NCI-H82 (cell line): ENCODE measurements at regions not wholly inside any gene's neighbourhood (a gene's known extent, or its start where the extent isn't known, plus 50 kb on each side); places are given as distances from the start of the nearest gene placed in this dataset.
"Not testable (repeated sequence)": the region's sequence is repeated elsewhere in the genome, so short reads cannot be mapped to it uniquely, and the experiment has no call there.

ENCODE experiments used
- DNase-seq: peaks from one replicate; lab custom pipeline; 2025; lab: John Stamatoyannopoulos, UW

- no peak for DNase-seq
These were observed 136.5 kb upstream of the KCNK1 start for GRCh38 chr1:233477359-233477758.

- DNase-seq = no peak
These were observed 135.3 kb upstream of the KCNK1 start for GRCh38 chr1:233478611-233479010.

DNA sequence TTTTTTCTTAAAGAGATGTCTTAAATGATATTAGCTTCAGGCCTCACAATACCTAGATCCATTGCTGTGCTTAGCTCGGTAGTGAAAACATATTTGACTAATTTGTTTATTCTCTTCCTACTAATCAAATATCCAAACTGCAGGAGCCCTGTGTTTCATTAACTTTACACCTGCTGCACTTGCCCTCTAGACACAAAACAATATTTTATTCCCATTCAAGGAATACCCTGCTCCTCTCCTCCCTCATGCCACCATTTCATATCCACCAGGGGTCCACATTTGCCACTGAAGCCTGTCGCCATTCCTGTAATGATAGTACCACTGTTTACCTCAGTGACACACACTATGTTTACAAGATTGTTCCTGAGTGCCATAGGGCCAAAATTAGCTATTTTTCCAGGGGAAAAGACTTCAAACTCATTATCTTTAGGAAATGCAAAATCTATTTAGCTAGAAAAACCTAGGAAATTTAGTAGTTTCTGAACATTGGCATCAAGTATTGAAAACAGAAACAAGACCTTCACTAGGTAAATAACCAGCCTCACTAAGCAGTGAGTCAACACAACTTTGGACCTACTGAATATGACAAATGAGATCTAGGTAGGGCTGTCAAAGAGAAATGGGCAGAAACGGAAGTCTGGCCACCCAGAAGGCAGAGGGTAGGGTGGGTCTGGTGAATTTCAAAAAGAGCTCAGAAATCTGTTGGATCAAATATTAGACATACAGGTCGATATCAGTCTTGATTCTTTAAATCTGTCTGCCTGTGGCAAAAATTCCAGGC, 134.6 kb upstream of the KCNK1 start:
- DNase-seq = no peak

- no peak for DNase-seq
These were observed 133.7 kb upstream of the KCNK1 start for GRCh38 chr1:233480198-233480597.

DNA sequence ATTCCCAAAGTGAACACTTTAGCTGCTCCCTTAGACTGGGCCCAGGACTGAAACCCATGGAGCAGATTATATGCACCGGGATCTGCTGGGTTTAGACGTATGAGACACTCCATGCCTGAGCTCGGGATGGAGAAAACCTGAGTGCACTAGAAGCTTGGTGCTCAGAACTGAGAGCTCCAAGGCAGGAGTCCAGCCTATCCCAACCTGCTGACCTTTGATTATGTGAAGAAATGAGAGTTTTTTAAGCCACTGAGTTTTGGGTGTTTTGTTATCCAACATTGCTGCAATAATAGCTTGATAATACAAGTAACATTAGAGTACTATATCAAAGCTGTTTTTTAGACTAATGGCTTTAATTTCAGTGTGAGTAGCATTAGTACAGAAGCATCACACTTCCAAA, 131.5 kb upstream of the KCNK1 start:
- no peak for DNase-seq

DNA sequence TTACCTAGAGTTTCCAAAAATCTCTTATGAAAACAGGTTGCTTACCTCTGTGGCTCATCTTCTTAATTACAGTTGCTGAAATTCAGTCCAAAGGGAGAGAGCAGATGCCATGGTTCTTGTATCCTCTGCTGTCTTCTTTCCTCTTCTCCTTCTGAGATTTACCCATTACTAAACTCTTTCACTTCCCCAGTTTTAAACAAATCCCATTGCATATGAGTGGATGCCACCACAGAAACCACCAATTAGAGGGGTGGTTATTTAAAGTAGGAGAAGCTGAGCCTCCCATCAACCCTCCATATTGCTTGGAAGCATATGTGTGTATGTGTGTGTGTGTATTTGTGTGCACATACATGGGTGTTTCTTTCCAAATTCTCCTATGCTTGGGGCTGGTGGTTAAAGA, 128.5 kb upstream of the KCNK1 start:
- no peak for DNase-seq

DNA sequence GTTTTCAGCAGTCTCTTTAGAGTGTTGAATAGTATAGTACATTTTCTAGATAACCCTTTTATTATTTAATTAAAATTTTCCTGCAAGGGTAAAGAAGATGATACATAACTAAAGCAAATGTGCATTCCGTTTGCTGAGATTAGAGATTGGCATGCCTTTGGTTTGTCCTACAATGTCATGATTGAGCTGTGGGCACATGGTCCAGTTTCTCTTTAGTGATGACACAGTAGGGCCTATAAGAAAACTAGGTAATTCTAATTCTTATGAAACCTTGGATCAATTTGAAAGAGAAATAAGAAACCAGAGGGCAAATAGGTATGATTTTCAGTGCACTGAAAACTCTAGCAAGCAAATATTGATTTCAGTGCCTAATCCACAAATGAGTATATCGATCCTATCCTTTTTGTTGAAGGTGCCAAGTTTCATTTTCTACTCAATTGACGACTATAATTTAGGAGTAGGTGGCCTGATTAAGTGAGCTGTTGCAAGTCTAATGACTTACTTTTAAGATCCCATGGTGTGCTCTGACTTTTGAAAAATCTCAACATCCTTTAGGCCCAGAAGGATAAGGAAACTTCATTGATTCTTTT, 128.0 kb upstream of the KCNK1 start:
- no peak for DNase-seq

- no peak for DNase-seq
These were observed 126.5 kb upstream of the KCNK1 start for GRCh38 chr1:233487408-233487807.

DNA sequence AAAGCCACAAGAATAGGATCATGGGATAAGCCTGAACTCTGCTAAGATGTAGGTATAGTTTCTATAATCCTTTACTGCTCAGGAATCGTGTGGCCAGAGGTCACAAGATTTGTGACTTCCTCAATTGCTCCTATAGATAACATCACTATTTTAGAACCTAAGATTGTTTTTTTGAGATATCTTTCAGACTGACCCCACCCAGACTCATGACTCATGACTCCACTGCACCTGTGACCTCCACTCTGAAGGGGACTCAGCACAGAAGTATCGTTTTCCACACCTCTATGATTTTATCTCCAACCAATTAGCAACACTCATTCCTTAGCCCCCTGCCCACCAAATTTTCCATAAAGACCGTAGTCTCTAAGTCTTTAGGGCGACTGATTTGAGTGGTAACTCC, 124.5 kb upstream of the KCNK1 start:
- DNase-seq = no peak

- DNase-seq = peak; percentile 41
These were observed 123.4 kb upstream of the KCNK1 start for GRCh38 chr1:233490488-233490887.

DNA sequence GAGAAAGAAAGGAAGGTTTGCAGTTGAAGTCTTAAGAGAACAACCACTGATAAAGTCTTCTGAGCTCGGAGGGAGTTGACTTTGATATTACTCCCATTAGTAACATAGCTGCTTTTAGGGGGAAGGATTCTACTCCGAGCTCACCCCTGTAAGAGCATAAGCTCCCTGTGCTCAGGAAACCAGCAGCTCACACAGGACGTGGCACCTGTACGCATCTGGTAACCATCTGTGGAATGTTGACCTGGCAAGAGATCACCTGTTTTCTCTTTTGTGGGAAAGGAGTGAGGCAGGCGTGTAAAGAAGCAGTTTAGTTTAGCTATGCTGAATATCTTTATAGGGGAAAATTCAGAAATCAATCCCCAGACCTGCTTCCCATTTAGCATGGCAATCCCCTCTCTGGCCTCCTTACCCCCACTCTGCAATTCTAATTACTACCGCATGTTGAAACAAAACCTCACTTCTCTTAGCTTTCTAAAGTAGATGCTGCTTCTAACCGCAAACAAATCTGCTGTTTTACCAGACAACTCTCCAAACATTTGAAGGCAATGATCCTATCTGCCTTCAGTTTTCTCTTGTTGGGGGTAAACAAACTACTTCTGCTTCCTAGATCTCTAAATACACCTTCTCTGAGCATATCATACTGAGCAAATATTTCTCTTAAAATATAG, 121.8 kb upstream of the KCNK1 start:
- DNase-seq = no peak

- DNase-seq = no peak
These were observed 116.9 kb upstream of the KCNK1 start for GRCh38 chr1:233496993-233497392.

DNA sequence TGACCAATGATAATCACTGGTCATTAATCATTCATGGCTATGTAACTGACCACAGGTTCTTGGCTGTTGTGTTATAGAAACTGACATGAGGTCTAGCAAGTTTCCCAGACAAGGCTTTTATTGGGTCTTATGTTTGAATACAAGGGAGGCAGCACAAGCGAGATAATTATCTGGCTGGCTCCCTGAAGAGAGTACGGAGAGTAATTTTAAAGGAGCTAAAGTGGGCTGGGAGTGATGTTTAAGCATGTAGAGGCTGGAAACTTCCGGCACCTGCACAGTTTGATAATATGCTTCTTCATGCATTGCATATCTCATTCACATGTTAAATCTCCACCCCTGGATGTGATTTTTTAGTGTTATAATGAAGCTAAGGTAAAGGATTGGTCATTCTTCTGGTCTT, 116.2 kb upstream of the KCNK1 start:
- DNase-seq = no peak

DNA sequence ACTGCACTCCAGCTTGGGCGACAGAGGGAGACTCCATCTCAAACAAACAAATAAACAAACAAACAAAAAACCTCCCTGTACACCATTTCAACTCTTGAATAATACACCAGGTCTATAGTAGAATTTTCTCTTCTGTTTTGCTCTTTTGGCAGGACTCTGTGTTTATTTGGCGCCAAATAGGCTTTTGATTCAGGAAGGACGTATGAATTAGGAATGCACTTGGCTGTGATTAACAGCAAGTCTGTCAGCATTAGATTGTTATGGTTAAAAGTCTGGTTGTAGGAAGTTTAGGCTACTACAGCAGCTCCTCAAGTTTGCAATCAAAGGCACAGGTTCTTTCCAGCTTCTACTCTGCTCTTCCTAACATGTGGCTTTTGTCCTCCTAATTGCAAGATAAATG, 113.8 kb upstream of the KCNK1 start:
- DNase-seq = no peak

GRCh38 chr1:233503366-233503954, 110.4 kb upstream of the KCNK1 start:
- no peak for DNase-seq

GRCh38 chr1:233505130-233505529, 108.8 kb upstream of the KCNK1 start:
- DNase-seq = no peak

DNA sequence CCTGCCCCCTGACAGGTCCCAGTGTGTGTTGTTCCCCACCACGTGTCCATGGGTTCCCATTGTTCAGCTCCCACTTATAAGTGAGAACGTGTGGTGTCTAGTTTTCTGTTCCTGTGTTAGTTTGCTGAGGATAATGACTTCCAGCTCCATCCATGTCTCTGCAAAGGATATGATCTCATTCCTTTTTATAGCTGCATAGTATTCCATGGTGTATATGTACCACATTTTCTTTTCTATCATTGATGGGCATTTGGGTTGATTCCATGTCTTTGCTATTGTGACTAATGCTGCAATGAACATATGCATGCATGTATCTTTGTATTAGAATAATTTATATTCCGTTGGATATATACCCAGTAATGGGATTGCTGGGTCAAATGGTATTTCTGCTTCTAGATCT, 108.0 kb upstream of the KCNK1 start:
- DNase-seq = not testable (repeated sequence)

DNA sequence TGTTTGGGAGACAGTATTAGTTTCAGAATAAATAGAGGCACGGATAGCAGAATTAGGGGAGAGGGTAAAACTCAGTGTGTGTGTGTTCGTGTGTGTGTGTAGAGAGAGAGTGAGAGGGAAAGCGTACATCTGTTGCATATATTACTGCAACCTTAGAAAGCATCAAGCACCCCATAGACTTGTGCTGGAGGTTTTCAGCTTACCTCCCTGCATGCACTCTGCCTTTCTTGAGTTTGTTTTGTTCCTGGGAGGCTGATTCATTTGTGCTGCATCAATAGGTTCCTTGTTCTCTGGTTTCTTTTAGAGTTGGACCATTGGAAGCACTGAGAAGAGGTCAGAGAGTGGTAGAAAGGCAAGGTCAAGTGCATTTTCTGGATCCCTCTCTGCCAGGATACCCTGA, 104.4 kb upstream of the KCNK1 start:
- DNase-seq = no peak

GRCh38 chr1:233512538-233512937, 101.4 kb upstream of the KCNK1 start:
- no peak for DNase-seq

GRCh38 chr1:233513431-233513830, 100.5 kb upstream of the KCNK1 start:
- DNase-seq = no peak

DNA sequence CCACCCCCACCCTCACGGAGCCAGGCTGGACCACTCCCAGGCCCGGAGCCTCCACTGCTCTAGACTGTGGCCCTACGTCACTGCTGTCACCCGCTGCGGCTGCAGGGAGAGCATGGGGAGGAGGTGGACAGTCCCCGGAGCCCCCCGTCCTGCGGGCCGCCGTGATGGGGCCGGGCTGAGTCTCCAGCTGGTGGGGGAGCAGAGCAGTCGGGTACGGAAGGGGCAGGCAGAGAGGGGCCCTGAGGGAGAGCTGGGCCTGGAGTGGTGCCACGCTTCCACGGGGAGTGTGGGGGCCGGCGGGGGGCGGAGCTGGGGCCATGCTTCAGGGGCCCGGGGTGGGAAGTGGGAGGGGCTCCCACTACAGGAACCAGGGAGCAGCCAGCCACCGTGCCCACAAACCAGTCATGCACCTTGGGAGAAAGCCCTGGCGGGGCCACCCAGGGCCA, 98.9 kb upstream of the KCNK1 start:
- no peak for DNase-seq

DNA sequence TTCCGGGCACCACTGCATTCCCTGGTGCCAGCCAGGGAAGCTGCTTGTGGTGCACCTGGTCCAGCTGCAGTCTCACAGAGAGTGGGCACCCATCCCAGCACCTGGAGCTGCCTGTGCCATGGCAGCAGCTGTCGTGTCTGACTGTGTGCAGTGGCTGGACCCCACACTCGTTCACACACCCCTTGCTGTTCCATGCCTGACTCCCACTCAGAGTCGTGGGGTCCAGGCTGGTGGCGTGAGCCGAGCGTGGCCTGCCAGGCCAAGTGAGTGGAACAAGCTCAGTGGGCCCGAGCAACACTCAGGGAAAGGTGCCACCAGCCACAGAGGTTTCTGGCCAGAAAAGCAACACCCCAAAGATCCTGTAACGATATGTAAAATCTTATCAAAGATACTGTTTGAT, 97.2 kb upstream of the KCNK1 start:
- no peak for DNase-seq

GRCh38 chr1:233518344-233518743, 95.6 kb upstream of the KCNK1 start:
- peak; percentile 75 for DNase-seq
